Endodermal cell (in vitro differentiated cells): ENCODE measurements at regions not wholly inside any gene's neighbourhood (a gene's known extent, or its start where the extent isn't known, plus 50 kb on each side); places are given as distances from the start of the nearest gene placed in this dataset.

ENCODE experiments used
- DNase-seq: peaks from one replicate; pipeline ENCODE4 v3.0.0-alpha.2; 2017
- H3K27ac ChIP-seq: 2 replicates; pipeline ENCODE4 v1.5.1; 2013; ENCODE audit warnings: mild to moderate bottlenecking, low read depth, low read length, moderate library complexity
- H3K27me3 ChIP-seq: 2 replicates; pipeline ENCODE4 v1.6.1; 2013; ENCODE audit warnings: mild to moderate bottlenecking, low read length, moderate library complexity; ENCODE audit not compliant: insufficient read depth, control insufficient read depth, poor library complexity, severe bottlenecking
- H3K36me3 ChIP-seq: 2 replicates; pipeline ENCODE4 v1.7.0; 2013; ENCODE audit warnings: mild to moderate bottlenecking, low read length, moderate library complexity; ENCODE audit not compliant: control insufficient read depth, insufficient read depth
- H3K4me1 ChIP-seq: one replicate; pipeline ENCODE4 v1.7.0; 2013; ENCODE audit warnings: low read length; ENCODE audit not compliant: control insufficient read depth, insufficient read depth
- H3K4me3 ChIP-seq: 2 replicates; pipeline ENCODE4 v1.5.1; 2013; ENCODE audit warnings: mild to moderate bottlenecking, low read length, moderate library complexity
- H3K9ac ChIP-seq: 2 replicates; pipeline ENCODE4 v1.6.1; 2013; ENCODE audit warnings: mild to moderate bottlenecking, low read length, moderate library complexity; ENCODE audit not compliant: poor library complexity, severe bottlenecking; ENCODE audit errors: extremely low read depth
- H3K9me3 ChIP-seq: 2 replicates; pipeline ENCODE4 v1.6.1; 2013; ENCODE audit warnings: mild to moderate bottlenecking, low read length, moderate library complexity; ENCODE audit not compliant: control insufficient read depth
- H3K27ac Mint-ChIP-seq: 2 replicates; pipeline ENCODE4 v1.8.0; 2020; ENCODE audit warnings: mixed read lengths
- H3K27me3 Mint-ChIP-seq: 2 replicates; pipeline ENCODE4 v1.8.0; 2021; ENCODE audit warnings: mild to moderate bottlenecking, mixed read lengths; ENCODE audit not compliant: insufficient read depth
- H3K36me3 Mint-ChIP-seq: 2 replicates; pipeline ENCODE4 v1.8.0; 2020; ENCODE audit warnings: low read depth, mixed read lengths
- H3K4me1 Mint-ChIP-seq: 2 replicates; pipeline ENCODE4 v1.8.0; 2020; ENCODE audit warnings: mixed read lengths
- H3K4me3 Mint-ChIP-seq: 2 replicates; pipeline ENCODE4 v1.8.0; 2020; ENCODE audit warnings: mild to moderate bottlenecking, moderate library complexity, mixed read lengths
- H3K9me3 Mint-ChIP-seq: 2 replicates; pipeline ENCODE4 v1.8.0; 2020; ENCODE audit warnings: mild to moderate bottlenecking, mixed read lengths
- CTCF ChIP-seq: fragments of 200-600 bp; sonication (generic); conservative IDR thresholded peaks from 2 replicates; pipeline ENCODE4 v1.5.0; 2021; ENCODE audit warnings: antibody characterized with exemption, mild to moderate bottlenecking
- WGBS, 2 experiments: methylation state at CpG; one replicate each; pipeline versions ENCODE4 v1.1.5 to v1.1.7; 2013; ENCODE audit warnings: missing lambda C conversion rate in 2 of 2, mixed read lengths in 1 of 2; ENCODE audit not compliant: insufficient coverage in 1 of 2, insufficient read length in 1 of 2; 5-methylcytosine and 5-hydroxymethylcytosine counted together

GRCh38 chr9:86893811-86894490 is 53.4 kb downstream of the GAS1 start:
- Histone ChIP-seq H3K9ac (no peak overlapping the region), H3K9me3 (no peaks in the 10 kb centered on the region), H3K36me3 (no peaks in the 10 kb centered on the region), H3K27ac (no peak overlapping the region), H3K27me3 (no peaks in the 10 kb centered on the region), H3K4me1 (no peaks in the 10 kb centered on the region), H3K4me3 (no peak overlapping the region)
- 69 to 71% methylated on average over 4 to 6 of the region's 6 CpGs for WGBS, 2 experiments
- peak; percentile 55 for TF ChIP-seq CTCF
- Mint-ChIP-seq H3K36me3 (no peaks in the 10 kb centered on the region), H3K27ac (peak overlapping the region; percentile 81), H3K4me3 (no peak overlapping the region), H3K4me1 (peaks cover 35% of the 10 kb centered on the region), H3K27me3 (no peaks in the 10 kb centered on the region), H3K9me3 (peaks cover under 1% of the 10 kb centered on the region)
- peak; percentile 90 for DNase-seq

- no peaks in the 10 kb centered on the region for H3K27me3 Mint-ChIP-seq
- H3K4me1 Mint-ChIP-seq = peaks cover 39% of the 10 kb centered on the region
- H3K27ac ChIP-seq = no peak overlapping the region
- no peaks in the 10 kb centered on the region for H3K9me3 Mint-ChIP-seq
- DNase-seq = no peak
- H3K9ac ChIP-seq = no peak overlapping the region
- WGBS, 2 experiments = 73 to 81% methylated on average over 2 to 3 of the region's 3 CpGs
- peaks cover 2% of the 10 kb centered on the region for H3K4me1 ChIP-seq
- H3K36me3 ChIP-seq = no peaks in the 10 kb centered on the region
- no peaks in the 10 kb centered on the region for H3K36me3 Mint-ChIP-seq
- H3K4me3 ChIP-seq = no peak overlapping the region
- H3K27ac Mint-ChIP-seq = no peak overlapping the region
- no peaks in the 10 kb centered on the region for H3K9me3 ChIP-seq
- no peaks in the 10 kb centered on the region for H3K27me3 ChIP-seq
- TF ChIP-seq CTCF = no peak
- no peak overlapping the region for H3K4me3 Mint-ChIP-seq
Observed at GRCh38 chr9:86892576-86892975, 54.7 kb downstream of the GAS1 start.

GRCh38 chr9:86891886-86892437 is 55.3 kb downstream of the GAS1 start:
- Histone ChIP-seq H3K4me3 (no peak overlapping the region), H3K4me1 (peaks cover 7% of the 10 kb centered on the region), H3K9me3 (no peaks in the 10 kb centered on the region), H3K9ac (no peak overlapping the region), H3K36me3 (no peaks in the 10 kb centered on the region), H3K27ac (no peak overlapping the region), H3K27me3 (no peaks in the 10 kb centered on the region)
- no peak for TF ChIP-seq CTCF
- no peak overlapping the region for H3K27ac Mint-ChIP-seq
- no peak overlapping the region for H3K4me3 Mint-ChIP-seq
- whole genome bisulfite sequencing, 2 experiments = 96 to 100% methylated on average over 4 of the region's 4 CpGs
- no peaks in the 10 kb centered on the region for H3K36me3 Mint-ChIP-seq
- H3K9me3 Mint-ChIP-seq = no peaks in the 10 kb centered on the region
- DNase-seq = no peak
- H3K4me1 Mint-ChIP-seq = peaks cover 44% of the 10 kb centered on the region
- H3K27me3 Mint-ChIP-seq = no peaks in the 10 kb centered on the region
